SK-MEL-5 (cell line): ENCODE measurements at regions not wholly inside any gene's neighbourhood (a gene's known extent, or its start where the extent isn't known, plus 50 kb on each side); places are given as distances from the start of the nearest gene placed in this dataset.

Source experiments
- DNase-seq: peaks from one replicate; pipeline ENCODE4 v3.0.0-alpha.2; 2016; ENCODE audit warnings: low read depth, low spot score
- in situ Hi-C: cut with HindIII; loops from 2 replicates; pipeline ENCODE4 v1.10.0; 2016; ENCODE audit warnings: low sequenced_read_pairs, high pct_unique_total_duplicates, low pct_unique_long_range_greater_than_20kb

GRCh38 chr1:164977561-164977960 lies 379.0 kb downstream of the LMX1A start:
- DNase-seq: no peak
- in situ Hi-C loops: no loop called here

- in situ Hi-C loops: no loop called here
- DNase-seq: no peak
Measured at GRCh38 chr1:164971921-164972415, 384.5 kb downstream of the LMX1A start.

- DNase-seq: no peak
- in situ Hi-C loops: no loop called here
Measured at GRCh38 chr1:164971391-164971790, 385.1 kb downstream of the LMX1A start.

GRCh38 chr1:164969253-164969652 lies 387.3 kb downstream of the LMX1A start:
- in situ Hi-C loops: no loop called here
- no peak for DNase-seq

- DNase-seq: no peak
- in situ Hi-C loops: no loop called here
Measured at GRCh38 chr1:164967300-164967699, 389.2 kb downstream of the LMX1A start.

GRCh38 chr1:164961715-164962114 lies 394.8 kb downstream of the LMX1A start:
- DNase-seq: no peak
- in situ Hi-C loops: no loop called here

- no peak for DNase-seq
- in situ Hi-C loops: no loop called here
Measured at GRCh38 chr1:164958982-164959768, 397.3 kb downstream of the LMX1A start.

GRCh38 chr1:164953815-164954214 lies 394.8 kb downstream of the PBX1 start:
- DNase-seq: no peak
- in situ Hi-C loops: no loop called here

- no peak for DNase-seq
- in situ Hi-C loops: no loop called here
Measured at GRCh38 chr1:164953098-164953497, 394.1 kb downstream of the PBX1 start.

GRCh38 chr1:164951508-164951907 lies 392.5 kb downstream of the PBX1 start:
- in situ Hi-C loops: no loop called here
- no peak for DNase-seq

GRCh38 chr1:164950541-164950986 lies 391.6 kb downstream of the PBX1 start:
- no peak for DNase-seq
- in situ Hi-C loops: no loop called here

GRCh38 chr1:164949771-164950471 lies 390.9 kb downstream of the PBX1 start:
- DNase-seq: no peak
- in situ Hi-C loops: no loop called here

- DNase-seq: no peak
- in situ Hi-C loops: no loop called here
Measured at GRCh38 chr1:164948101-164948500, 389.1 kb downstream of the PBX1 start.

- in situ Hi-C loops: no loop called here
- no peak for DNase-seq
Measured at GRCh38 chr1:164937291-164937690, 378.3 kb downstream of the PBX1 start.

- in situ Hi-C loops: no loop called here
- no peak for DNase-seq
Measured at GRCh38 chr1:164932580-164932979, 373.6 kb downstream of the PBX1 start.

GRCh38 chr1:164930833-164931232 lies 371.8 kb downstream of the PBX1 start:
- in situ Hi-C loops: no loop called here

GRCh38 chr1:164930241-164930640 lies 371.3 kb downstream of the PBX1 start:
- peak; percentile 42 for DNase-seq
- in situ Hi-C loops: no loop called here

More at GRCh38 chr1:164930833-164931232, 371.8 kb downstream of the PBX1 start:
- no peak for DNase-seq

- in situ Hi-C loops: no loop called here
Measured at GRCh38 chr1:164928232-164928812, 369.3 kb downstream of the PBX1 start.

More at GRCh38 chr1:164928232-164928812, 369.3 kb downstream of the PBX1 start:
- no peak for DNase-seq
